Breast epithelium (tissue), 3 donors: ENCODE measurements at regions not wholly inside any gene's neighbourhood (a gene's known extent, or its start where the extent isn't known, plus 50 kb on each side); places are given as distances from the start of the nearest gene placed in this dataset.

ENCODE experiments used
- CTCF ChIP-seq, 3 donors: fragments of 450-650 bp; IDR thresholded peaks; one replicate each; pipeline ENCODE4 v1.5.1; 2016 to 2017; ENCODE audit warnings: antibody characterized with exemption in 3 of 3, mild to moderate bottlenecking in 3 of 3, moderate library complexity in 3 of 3
- POLR2A ChIP-seq: fragments of 450-650 bp; IDR thresholded peaks from one replicate; pipeline ENCODE4 v1.6.1; 2016; ENCODE audit warnings: antibody characterized with exemption, mild to moderate bottlenecking, moderate library complexity
- POLR2AphosphoS5 ChIP-seq, 3 donors: sonication (generic); formaldehyde crosslinking; IDR thresholded peaks; one replicate each; pipeline ENCODE4 v1.6.1; 2017; ENCODE audit warnings: antibody characterized with exemption in 3 of 3

- TF ChIP-seq CTCF (IDR thresholded peaks at IDR 0.05) (no peak), POLR2AphosphoS5 (IDR thresholded peaks at IDR 0.05) (no peak), POLR2A (no peak)
Measured at GRCh38 chr10:123530166-123530870, 135.8 kb upstream of the GPR26 start.
